SK-N-SH treated with all-trans-retinoic acid at 6 μM for 48 hours (cell line): ENCODE measurements at regions not wholly inside any gene's neighbourhood (a gene's known extent, or its start where the extent isn't known, plus 50 kb on each side); places are given as distances from the start of the nearest gene placed in this dataset.

Experiments used
- ESRRG ChIP-seq: fragments of 250-450 bp; sonication (Bioruptor Pico); IDR thresholded peaks from 2 replicates; pipeline ENCODE4 v1.6.1; 2021; ENCODE audit warnings: mild to moderate bottlenecking
- TOX ChIP-seq: fragments of 250-450 bp; sonication (Bioruptor Pico); IDR thresholded peaks from 2 replicates; pipeline ENCODE4 v1.8.0; 2021; ENCODE audit warnings: mild to moderate bottlenecking, moderate library complexity, borderline replicate concordance
- ZFP3 ChIP-seq: fragments of 250-450 bp; sonication (Bioruptor Pico); IDR thresholded peaks from 2 replicates; pipeline ENCODE4 v1.5.0; 2020; ENCODE audit warnings: mild to moderate bottlenecking, moderate library complexity
- ZFP30 ChIP-seq: fragments of 450-650 bp; formaldehyde crosslinking; IDR thresholded peaks from 2 replicates; pipeline ENCODE4 v1.5.0; 2022; ENCODE audit warnings: mild to moderate bottlenecking, moderate library complexity
- TF ChIP-seq, protein P1 (sequence below): fragments of 250-450 bp; sonication (Bioruptor Pico); IDR thresholded peaks from 2 replicates; pipeline ENCODE4 v1.8.0; 2021; ENCODE audit warnings: low read depth, mild to moderate bottlenecking, moderate library complexity, borderline replicate concordance
- TF ChIP-seq, protein P2 (sequence below): fragments of 250-450 bp; sonication (Bioruptor Pico); IDR thresholded peaks from 2 replicates; pipeline ENCODE4 v1.5.1; 2020; ENCODE audit warnings: low read depth, mild to moderate bottlenecking, moderate library complexity

DNA sequence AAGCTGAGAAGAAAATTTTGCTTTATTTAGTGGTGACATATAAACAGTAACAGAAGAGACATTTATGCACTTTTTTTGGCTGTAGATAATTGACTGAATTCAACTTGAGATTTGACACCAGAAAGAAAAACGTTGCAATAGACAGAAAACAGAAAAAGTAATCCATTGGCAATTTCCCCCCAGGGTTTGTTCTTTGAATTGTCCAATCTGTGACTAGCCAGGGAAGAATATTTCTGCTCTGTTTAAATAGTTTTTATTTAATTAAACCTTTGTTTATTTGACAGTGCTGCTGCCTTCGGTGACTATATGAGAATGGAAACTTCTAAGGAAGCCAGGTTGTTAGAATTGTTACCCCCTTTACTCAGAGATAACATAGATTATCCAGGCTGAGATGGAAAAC, 210.6 kb downstream of the DEPDC1B start:
- TF ChIP-seq ZFP3 (CRISPR knock-in tag), result no peak
- TF ChIP-seq, protein P1, sequence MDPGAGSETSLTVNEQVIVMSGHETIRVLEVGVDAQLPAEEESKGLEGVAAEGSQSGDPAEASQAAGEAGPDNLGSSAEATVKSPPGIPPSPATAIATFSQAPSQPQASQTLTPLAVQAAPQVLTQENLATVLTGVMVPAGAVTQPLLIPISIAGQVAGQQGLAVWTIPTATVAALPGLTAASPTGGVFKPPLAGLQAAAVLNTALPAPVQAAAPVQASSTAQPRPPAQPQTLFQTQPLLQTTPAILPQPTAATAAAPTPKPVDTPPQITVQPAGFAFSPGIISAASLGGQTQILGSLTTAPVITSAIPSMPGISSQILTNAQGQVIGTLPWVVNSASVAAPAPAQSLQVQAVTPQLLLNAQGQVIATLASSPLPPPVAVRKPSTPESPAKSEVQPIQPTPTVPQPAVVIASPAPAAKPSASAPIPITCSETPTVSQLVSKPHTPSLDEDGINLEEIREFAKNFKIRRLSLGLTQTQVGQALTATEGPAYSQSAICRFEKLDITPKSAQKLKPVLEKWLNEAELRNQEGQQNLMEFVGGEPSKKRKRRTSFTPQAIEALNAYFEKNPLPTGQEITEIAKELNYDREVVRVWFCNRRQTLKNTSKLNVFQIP, result no peak
- TF ChIP-seq, protein P2, sequence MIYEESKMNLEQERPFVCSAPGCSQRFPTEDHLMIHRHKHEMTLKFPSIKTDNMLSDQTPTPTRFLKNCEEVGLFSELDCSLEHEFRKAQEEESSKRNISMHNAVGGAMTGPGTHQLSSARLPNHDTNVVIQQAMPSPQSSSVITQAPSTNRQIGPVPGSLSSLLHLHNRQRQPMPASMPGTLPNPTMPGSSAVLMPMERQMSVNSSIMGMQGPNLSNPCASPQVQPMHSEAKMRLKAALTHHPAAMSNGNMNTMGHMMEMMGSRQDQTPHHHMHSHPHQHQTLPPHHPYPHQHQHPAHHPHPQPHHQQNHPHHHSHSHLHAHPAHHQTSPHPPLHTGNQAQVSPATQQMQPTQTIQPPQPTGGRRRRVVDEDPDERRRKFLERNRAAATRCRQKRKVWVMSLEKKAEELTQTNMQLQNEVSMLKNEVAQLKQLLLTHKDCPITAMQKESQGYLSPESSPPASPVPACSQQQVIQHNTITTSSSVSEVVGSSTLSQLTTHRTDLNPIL, result no peak
- no peak for TF ChIP-seq TOX (CRISPR knock-in tag)
- TF ChIP-seq ZFP30 (CRISPR knock-in tag), result no peak
- TF ChIP-seq ESRRG (CRISPR knock-in tag), result no peak
